OCI-LY3 (cell line): ENCODE measurements at regions not wholly inside any gene's neighbourhood (a gene's known extent, or its start where the extent isn't known, plus 50 kb on each side); places are given as distances from the start of the nearest gene placed in this dataset.

Source experiments
- H2AFZ ChIP-seq: fragments of 200-600, 300-600 bp; shearing (Covaris generic); 2 replicates; pipeline ENCODE4 v1.6.0; 2014; ENCODE audit warnings: antibody characterized with exemption, low read depth, low read length
- H3K27ac ChIP-seq: fragments of 200-600, 300-600 bp; sonication (generic); 2 replicates; pipeline ENCODE4 v1.5.1; 2014; ENCODE audit warnings: mild to moderate bottlenecking, low read length, moderate library complexity, mixed read lengths
- H3K27me3 ChIP-seq: fragments of 200-600, 300-600 bp; sonication (generic); 2 replicates; pipeline ENCODE4 v1.6.1; 2014; ENCODE audit warnings: low read depth, low read length, mixed read lengths
- H3K36me3 ChIP-seq: fragments of 200-600, 300-600 bp; sonication (generic); replicated peaks from 2 replicates; pipeline ENCODE3; 2014; ENCODE audit warnings: low read depth, low read length, mixed read lengths
- H3K4me1 ChIP-seq: fragments of 300-600, 200-600 bp; sonication (generic); 2 replicates; pipeline ENCODE4 v1.6.1; 2014; ENCODE audit warnings: low read length, mixed read lengths
- H3K4me2 ChIP-seq: fragments of 200-600, 300-600 bp; sonication (generic); 2 replicates; pipeline ENCODE4 v1.6.1; 2014; ENCODE audit warnings: low read length, mixed read lengths
- H3K4me3 ChIP-seq: fragments of 300-600, 200-600 bp; sonication (generic); 2 replicates; pipeline ENCODE4 v1.5.1; 2014; ENCODE audit warnings: antibody characterized with exemption, mild to moderate bottlenecking, low read length, moderate library complexity
- H3K79me2 ChIP-seq: fragments of 300-600, 200-600 bp; shearing (Covaris generic); 2 replicates; pipeline ENCODE4 v1.6.1; 2014; ENCODE audit warnings: mild to moderate bottlenecking, low read length, mixed read lengths
- H3K9ac ChIP-seq: fragments of 300-600, 200-600 bp; shearing (Covaris generic); 2 replicates; pipeline ENCODE4 v1.6.0; 2014; ENCODE audit warnings: mild to moderate bottlenecking, low read length, moderate library complexity
- H3K9me3 ChIP-seq: fragments of 200-600, 300-600 bp; shearing (Covaris generic); 2 replicates; pipeline ENCODE4 v1.6.1; 2014; ENCODE audit warnings: low read length, mixed read lengths; ENCODE audit not compliant: insufficient read depth
- H4K20me1 ChIP-seq: fragments of 200-600, 300-600 bp; sonication (generic); 2 replicates; pipeline ENCODE4 v1.6.1; 2016; ENCODE audit warnings: low read length, mixed read lengths; ENCODE audit not compliant: insufficient read depth
- CTCF ChIP-seq: fragments of 200-600, 300-600 bp; sonication (generic); IDR thresholded peaks from 2 replicates; pipeline ENCODE4 v1.5.1; 2014; ENCODE audit warnings: antibody characterized with exemption, low read length, low read depth
- EZH2phosphoT487 ChIP-seq: fragments of 200-600 bp; shearing (Covaris generic); IDR thresholded peaks from 2 replicates; pipeline ENCODE4 v1.6.1; 2018; ENCODE audit warnings: antibody characterized with exemption, mixed run types, low read depth

GRCh38 chr11:13207270-13207664, 70.3 kb upstream of the BMAL1 start:
- Histone ChIP-seq H3K4me3 (no peak overlapping the region), H3K9me3 (no peaks in the 10 kb centered on the region), H3K27me3 (0 out of 2 replicates have a peak, but pooled peaks cover 8% of the 10 kb centered on the region), H3K9ac (no peak overlapping the region), H3K27ac (no peak overlapping the region), H3K79me2 (no peaks in the 10 kb centered on the region), H3K4me2 (peak overlapping the region; percentile 57), H2AFZ (0 out of 2 replicates have a peak overlapping the region, but pooled peaks have one; percentile 33), H3K4me1 (peaks cover 49% of the 10 kb centered on the region), H4K20me1 (no peaks in the 10 kb centered on the region), H3K36me3 (no peaks in the 10 kb centered on the region)
- TF ChIP-seq EZH2phosphoT487 (no peak), CTCF (peak; percentile 7; the same call in 1 of the 2 replicates)

- Histone ChIP-seq H3K27ac (no peak overlapping the region), H4K20me1 (no peaks in the 10 kb centered on the region), H3K4me3 (peak overlapping the region; percentile 44), H3K9ac (no peak overlapping the region), H3K4me1 (peaks cover 49% of the 10 kb centered on the region), H3K79me2 (no peaks in the 10 kb centered on the region), H2AFZ (0 out of 2 replicates have a peak overlapping the region, but pooled peaks have one; percentile 33), H3K4me2 (peak overlapping the region; percentile 57), H3K36me3 (no peaks in the 10 kb centered on the region), H3K27me3 (0 out of 2 replicates have a peak, but pooled peaks cover 8% of the 10 kb centered on the region), H3K9me3 (no peaks in the 10 kb centered on the region)
- TF ChIP-seq CTCF = no peak
Measured at GRCh38 chr11:13207665-13208594, 69.7 kb upstream of the BMAL1 start.

DNA sequence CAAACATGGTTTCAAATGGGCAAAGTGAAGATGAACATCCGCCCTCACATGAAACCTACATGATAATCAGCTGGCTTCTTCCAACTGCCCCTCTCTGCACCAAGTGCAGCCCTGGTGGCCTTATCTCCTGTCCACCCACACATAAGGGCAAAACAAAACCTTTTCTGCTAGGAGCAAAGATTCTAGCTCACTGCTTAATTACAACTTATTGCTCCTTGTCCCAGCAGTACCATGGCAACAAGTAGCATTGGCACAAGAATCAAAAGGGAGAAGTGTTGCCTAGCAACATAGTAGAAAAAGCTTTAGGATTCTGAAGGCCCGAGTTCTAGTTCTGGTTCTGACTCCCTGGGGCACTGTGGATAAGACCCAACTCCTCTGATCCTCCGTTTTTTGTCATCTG, 68.7 kb upstream of the BMAL1 start:
- 0 out of 2 replicates have a peak, but pooled peaks cover 8% of the 10 kb centered on the region for H3K27me3 ChIP-seq
- H3K36me3 ChIP-seq = no peaks in the 10 kb centered on the region
- no peaks in the 10 kb centered on the region for H3K9me3 ChIP-seq
- no peak overlapping the region for H3K4me3 ChIP-seq
- no peaks in the 10 kb centered on the region for H3K79me2 ChIP-seq
- no peak overlapping the region for H2AFZ ChIP-seq
- H3K4me1 ChIP-seq = peaks cover 49% of the 10 kb centered on the region
- H3K4me2 ChIP-seq = peak overlapping the region; percentile 1; the same call in 1 of the 2 replicates
- H3K27ac ChIP-seq = no peak overlapping the region
- H4K20me1 ChIP-seq = no peaks in the 10 kb centered on the region
- TF ChIP-seq EZH2phosphoT487 = no peak
- no peak for TF ChIP-seq CTCF
- no peak overlapping the region for H3K9ac ChIP-seq

DNA sequence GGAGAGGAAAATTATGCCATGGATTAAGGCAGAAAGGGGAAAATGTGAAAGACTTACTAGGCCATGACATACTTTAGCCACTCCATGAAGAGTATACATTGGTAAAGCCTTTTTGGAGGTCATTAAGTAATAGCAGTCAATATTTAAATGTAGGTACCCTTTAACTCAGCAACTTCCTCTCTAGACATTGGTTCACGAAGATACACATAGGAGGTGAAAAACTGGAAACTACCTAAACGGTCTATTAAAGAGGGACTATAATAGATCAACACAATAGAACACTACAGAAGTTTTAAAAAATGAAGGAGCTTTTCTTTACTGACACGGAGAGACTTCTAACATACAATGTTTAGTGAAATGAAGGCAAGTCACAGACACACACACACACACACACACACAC, 68.2 kb upstream of the BMAL1 start:
- no peak overlapping the region for H3K4me3 ChIP-seq
- no peaks in the 10 kb centered on the region for H3K9me3 ChIP-seq
- H3K9ac ChIP-seq = no peak overlapping the region
- peak overlapping the region; percentile 1; the same call in 1 of the 2 replicates for H3K4me2 ChIP-seq
- H2AFZ ChIP-seq = no peak overlapping the region
- H3K79me2 ChIP-seq = no peaks in the 10 kb centered on the region
- H3K4me1 ChIP-seq = peaks cover 47% of the 10 kb centered on the region
- TF ChIP-seq CTCF (no peak), EZH2phosphoT487 (no peak)
- no peaks in the 10 kb centered on the region for H3K36me3 ChIP-seq
- H3K27ac ChIP-seq = no peak overlapping the region
- no peaks in the 10 kb centered on the region for H4K20me1 ChIP-seq
- 0 out of 2 replicates have a peak, but pooled peaks cover 8% of the 10 kb centered on the region for H3K27me3 ChIP-seq
